Activated CD8-positive, alpha-beta T cell treated with anti-CD3 and anti-CD28 coated beads, Interleukin-2, amount 10 ng/mL, durations not matched to agents 7 days and 5 days (primary cell): ENCODE measurements at regions not wholly inside any gene's neighbourhood (a gene's known extent, or its start where the extent isn't known, plus 50 kb on each side); places are given as distances from the start of the nearest gene placed in this dataset.

Experiments
- ATAC-seq: fragments of 150-1000 bp; cut with Tn5 transposase; one replicate; pipeline ENCODE4 v1.10.0; 2021; ENCODE audit warnings: moderate library complexity
- CTCF ChIA-PET: fragments of 350-600 bp; sonication (Branson Sonifier 250); formaldehyde crosslinking; loops from one replicate; lab custom pipeline; 2021; ENCODE audit warnings: antibody characterized with exemption; lab: Charles Lee
- POLR2A ChIA-PET: fragments of 350-600 bp; sonication (Branson Sonifier 250); formaldehyde crosslinking; loops from one replicate; lab custom pipeline; 2021; ENCODE audit warnings: antibody characterized with exemption; lab: Charles Lee
- DNase-seq: peaks from one replicate; pipeline ENCODE4 v3.0.0-alpha.2; 2020
- H3K27ac Mint-ChIP-seq: one replicate; pipeline ENCODE4 v1.8.0; 2021; ENCODE audit warnings: mild to moderate bottlenecking, mixed read lengths
- H3K27me3 Mint-ChIP-seq: one replicate; pipeline ENCODE4 v1.8.0; 2021; ENCODE audit warnings: low read depth, mixed read lengths
- H3K36me3 Mint-ChIP-seq: one replicate; pipeline ENCODE4 v1.8.0; 2021; ENCODE audit warnings: low read depth, mixed read lengths
- H3K4me1 Mint-ChIP-seq: one replicate; pipeline ENCODE4 v1.8.0; 2021; ENCODE audit warnings: low read depth, mixed read lengths
- H3K4me3 Mint-ChIP-seq: one replicate; pipeline ENCODE4 v1.8.0; 2021; ENCODE audit warnings: mild to moderate bottlenecking, mixed read lengths
- H3K9me3 Mint-ChIP-seq: one replicate; pipeline ENCODE4 v1.8.0; 2022; ENCODE audit warnings: mixed read lengths; ENCODE audit not compliant: insufficient read depth

GRCh38 chr9:91106415-91107081, 255.2 kb downstream of the AUH start:
- H3K4me1 Mint-ChIP-seq: peaks cover 44% of the 10 kb centered on the region
- peaks cover 50% of the 10 kb centered on the region for H3K36me3 Mint-ChIP-seq
- H3K4me3 Mint-ChIP-seq: no peak overlapping the region
- ChIA-PET POLR2A (no interaction called here), CTCF (no interaction called here)
- DNase-seq (no peak), ATAC-seq (no peak)
- H3K27me3 Mint-ChIP-seq: no peaks in the 10 kb centered on the region
- no peak overlapping the region for H3K27ac Mint-ChIP-seq
- H3K9me3 Mint-ChIP-seq: peaks cover 14% of the 10 kb centered on the region

DNA sequence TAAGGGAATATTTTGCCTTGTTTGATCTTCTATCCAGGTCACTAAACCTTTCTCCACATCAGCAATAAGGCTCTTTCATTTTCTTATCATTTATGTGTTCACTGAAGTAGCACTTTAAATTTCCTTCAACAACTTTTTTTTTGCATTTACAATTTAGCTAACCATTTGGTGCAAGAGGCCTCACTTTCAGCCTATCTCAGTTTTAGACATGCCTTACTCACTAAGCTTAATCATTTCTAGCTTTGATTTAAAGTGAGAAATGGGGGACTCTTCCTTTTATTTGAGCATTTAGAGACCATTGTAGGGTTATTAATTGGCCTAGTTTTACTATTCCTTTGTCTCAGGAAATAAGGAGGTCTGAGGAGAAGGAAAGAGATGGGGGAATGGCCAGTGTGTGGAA, 250.5 kb downstream of the AUH start:
- no peaks in the 10 kb centered on the region for H3K27me3 Mint-ChIP-seq
- DNase-seq (no peak), ATAC-seq (no peak)
- peaks cover 11% of the 10 kb centered on the region for H3K9me3 Mint-ChIP-seq
- H3K4me1 Mint-ChIP-seq: peaks cover 40% of the 10 kb centered on the region
- no peak overlapping the region for H3K27ac Mint-ChIP-seq
- H3K36me3 Mint-ChIP-seq: peaks cover 50% of the 10 kb centered on the region
- POLR2A ChIA-PET: interaction anchor here (0.6 to 1.6 kb wide), 2 partner anchors 9 to 291 kb away, joined by 3 read pairs; no protein-coding TSS in a partner anchor
- H3K4me3 Mint-ChIP-seq: no peak overlapping the region
- CTCF ChIA-PET: interaction anchor here (1.4 kb wide), 1 partner anchor 16 kb away, joined by 4 read pairs; no protein-coding TSS in a partner anchor

GRCh38 chr9:91111876-91112275, 249.8 kb downstream of the AUH start:
- no peak overlapping the region for H3K27ac Mint-ChIP-seq
- H3K27me3 Mint-ChIP-seq: no peaks in the 10 kb centered on the region
- CTCF ChIA-PET: interaction anchor here (1.3 to 1.4 kb wide), 2 partner anchors 15 to 22 kb away, joined by 4 read pairs; no protein-coding TSS in a partner anchor
- H3K9me3 Mint-ChIP-seq: peaks cover 11% of the 10 kb centered on the region
- peaks cover 54% of the 10 kb centered on the region for H3K36me3 Mint-ChIP-seq
- H3K4me1 Mint-ChIP-seq: peaks cover 45% of the 10 kb centered on the region
- POLR2A ChIA-PET: interaction anchor here (0.6 to 1.6 kb wide), 3 partner anchors 10 to 290 kb away, joined by 3 read pairs; no protein-coding TSS in a partner anchor
- H3K4me3 Mint-ChIP-seq: no peak overlapping the region
- ATAC-seq (no peak), DNase-seq (no peak)

GRCh38 chr9:91113016-91113415, 248.7 kb downstream of the AUH start:
- Mint-ChIP-seq H3K4me3 (peak overlapping the region; percentile 1), H3K4me1 (peaks cover 47% of the 10 kb centered on the region), H3K9me3 (peaks cover 11% of the 10 kb centered on the region), H3K36me3 (peaks cover 53% of the 10 kb centered on the region), H3K27me3 (no peaks in the 10 kb centered on the region), H3K27ac (peak overlapping the region; percentile 25)
- POLR2A ChIA-PET: interaction anchor here (1.0 to 1.1 kb wide), 2 partner anchors 11 to 27 kb away, joined by 3 read pairs; no protein-coding TSS in a partner anchor
- DNase-seq: no peak
- ATAC-seq: no peak
- CTCF ChIA-PET: no interaction called here

DNA sequence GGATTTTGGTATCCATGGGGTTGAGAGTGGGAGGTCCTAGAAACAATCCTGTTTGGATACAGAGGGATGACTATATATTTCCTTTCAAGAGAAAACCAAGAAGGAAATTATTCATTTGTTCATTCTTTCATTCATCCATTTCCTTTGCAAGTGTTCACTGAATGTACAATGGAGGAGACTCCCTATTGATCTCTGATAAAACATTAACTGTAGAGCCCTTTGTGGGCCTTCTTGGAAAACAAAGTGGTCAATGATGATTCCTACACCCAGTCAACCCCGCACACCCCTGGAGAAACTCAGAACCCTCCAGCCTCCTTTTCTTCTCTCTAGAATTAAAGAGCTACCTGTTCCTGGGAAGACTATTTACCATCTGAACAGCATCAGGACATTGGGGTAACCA, 247.3 kb downstream of the AUH start:
- H3K4me3 Mint-ChIP-seq: no peak overlapping the region
- H3K4me1 Mint-ChIP-seq: peaks cover 49% of the 10 kb centered on the region
- ChIA-PET POLR2A (no interaction called here), CTCF (interaction anchor here (0.9 kb wide), 1 partner anchor 25 kb away, joined by 3 read pairs; no protein-coding TSS in a partner anchor)
- no peak overlapping the region for H3K27ac Mint-ChIP-seq
- peaks cover 7% of the 10 kb centered on the region for H3K9me3 Mint-ChIP-seq
- ATAC-seq: no peak
- peaks cover 52% of the 10 kb centered on the region for H3K36me3 Mint-ChIP-seq
- no peaks in the 10 kb centered on the region for H3K27me3 Mint-ChIP-seq
- DNase-seq: no peak

DNA sequence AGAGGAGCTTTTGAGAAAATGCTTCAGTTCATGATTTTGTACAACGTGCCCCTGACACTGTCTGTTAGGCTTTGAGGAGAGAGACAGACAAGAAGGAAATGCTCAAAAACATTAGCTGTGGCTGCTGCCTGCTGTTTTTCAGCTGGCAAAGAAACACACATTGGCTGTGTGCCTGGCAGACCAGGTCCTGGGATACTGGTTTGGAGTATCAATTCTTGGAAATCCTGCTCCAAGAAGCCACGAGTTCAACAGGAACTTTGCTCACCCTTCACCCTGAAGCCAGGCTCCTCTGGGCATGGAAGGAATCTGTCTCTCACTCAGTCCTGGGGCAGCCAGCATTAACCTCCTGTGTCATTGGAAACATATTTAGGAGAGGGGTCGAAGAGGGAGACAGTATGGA, 245.5 kb downstream of the AUH start:
- no peaks in the 10 kb centered on the region for H3K27me3 Mint-ChIP-seq
- POLR2A ChIA-PET: no interaction called here
- DNase-seq (no peak), ATAC-seq (no peak)
- H3K27ac Mint-ChIP-seq: no peak overlapping the region
- no peaks in the 10 kb centered on the region for H3K9me3 Mint-ChIP-seq
- H3K4me3 Mint-ChIP-seq: no peak overlapping the region
- peaks cover 39% of the 10 kb centered on the region for H3K36me3 Mint-ChIP-seq
- CTCF ChIA-PET: interaction anchor here (1.0 kb wide), 1 partner anchor 309 kb away, joined by 3 read pairs; no protein-coding TSS in a partner anchor
- H3K4me1 Mint-ChIP-seq: peaks cover 46% of the 10 kb centered on the region

GRCh38 chr9:91116711-91117110, 245.0 kb downstream of the AUH start:
- POLR2A ChIA-PET: no interaction called here
- Mint-ChIP-seq H3K36me3 (peaks cover 37% of the 10 kb centered on the region), H3K4me3 (no peak overlapping the region), H3K4me1 (peaks cover 47% of the 10 kb centered on the region), H3K27ac (no peak overlapping the region), H3K27me3 (no peaks in the 10 kb centered on the region), H3K9me3 (no peaks in the 10 kb centered on the region)
- no peak for DNase-seq
- ATAC-seq: no peak
- CTCF ChIA-PET: interaction anchor here (1.0 kb wide), 1 partner anchor 309 kb away, joined by 3 read pairs; no protein-coding TSS in a partner anchor

DNA sequence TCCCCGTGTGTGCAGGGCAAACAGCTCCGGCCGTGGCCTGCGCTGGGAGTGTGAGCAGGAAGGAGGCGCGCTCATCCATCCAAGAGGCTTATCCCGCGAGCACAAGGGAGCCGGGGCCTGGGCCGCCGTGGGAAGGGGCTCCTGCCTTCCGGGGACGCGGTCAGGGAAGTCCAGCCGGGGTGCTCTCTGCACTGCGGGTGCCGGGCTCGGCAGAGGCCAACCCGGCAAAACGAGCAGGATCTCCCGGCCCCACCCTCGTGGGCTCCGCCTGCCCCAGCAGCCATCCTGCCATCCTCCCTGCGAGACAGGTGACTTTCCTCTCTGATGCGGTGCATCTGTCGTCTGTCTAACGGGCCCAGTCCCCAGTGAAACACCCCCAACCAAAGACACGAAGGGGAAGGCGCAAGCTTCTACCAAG, 244.2 kb downstream of the AUH start:
- H3K27me3 Mint-ChIP-seq: no peaks in the 10 kb centered on the region
- ChIA-PET CTCF (no interaction called here), POLR2A (no interaction called here)
- peaks cover 6% of the 10 kb centered on the region for H3K9me3 Mint-ChIP-seq
- no peak overlapping the region for H3K27ac Mint-ChIP-seq
- H3K4me3 Mint-ChIP-seq: no peak overlapping the region
- peaks cover 41% of the 10 kb centered on the region for H3K36me3 Mint-ChIP-seq
- H3K4me1 Mint-ChIP-seq: peaks cover 45% of the 10 kb centered on the region
- DNase-seq (no peak), ATAC-seq (no peak)

DNA sequence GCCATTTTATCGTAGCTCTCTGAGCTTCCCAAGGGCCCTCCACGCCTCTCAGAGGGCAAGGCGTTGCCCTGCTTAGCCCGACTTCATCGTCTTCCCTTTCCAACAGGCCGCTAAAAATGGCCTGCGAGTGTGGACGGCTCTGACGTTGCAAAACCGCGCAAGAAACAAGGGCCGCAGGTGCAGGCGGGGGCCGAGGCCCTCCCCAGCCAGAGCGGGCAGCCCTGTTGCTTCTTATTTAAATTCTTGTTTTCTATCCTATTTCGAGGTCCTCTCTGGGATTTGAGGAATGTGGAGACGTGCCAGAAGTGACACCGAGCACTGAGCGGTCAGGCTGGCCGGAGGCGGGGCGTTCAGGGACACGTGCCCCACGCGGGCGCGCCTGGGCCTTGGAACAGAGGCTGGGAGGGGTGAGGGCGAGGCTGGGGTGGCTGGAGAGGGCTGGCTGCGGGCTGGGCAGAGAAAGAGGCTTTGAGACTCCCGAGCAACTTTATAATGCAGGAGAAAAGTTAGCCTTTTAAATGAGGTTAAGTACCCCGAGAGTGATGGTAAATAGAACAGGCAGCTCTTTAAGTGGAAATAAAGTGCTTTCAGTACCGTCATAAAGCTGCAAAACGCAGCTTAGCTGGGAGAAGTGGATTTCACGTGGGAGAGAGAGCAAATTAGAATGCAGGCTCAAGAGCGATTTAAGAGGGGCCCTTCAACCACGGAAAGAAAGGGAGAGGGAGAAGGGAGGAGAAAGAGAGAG, 243.6 kb downstream of the AUH start:
- no peak overlapping the region for H3K27ac Mint-ChIP-seq
- no peaks in the 10 kb centered on the region for H3K27me3 Mint-ChIP-seq
- H3K4me3 Mint-ChIP-seq: no peak overlapping the region
- ATAC-seq: no peak
- H3K9me3 Mint-ChIP-seq: peaks cover 11% of the 10 kb centered on the region
- no peak for DNase-seq
- POLR2A ChIA-PET: no interaction called here
- CTCF ChIA-PET: no interaction called here
- H3K4me1 Mint-ChIP-seq: peaks cover 43% of the 10 kb centered on the region
- H3K36me3 Mint-ChIP-seq: peaks cover 41% of the 10 kb centered on the region

GRCh38 chr9:91118704-91119025, 243.1 kb downstream of the AUH start:
- ATAC-seq (no peak), DNase-seq (no peak)
- Mint-ChIP-seq H3K36me3 (peaks cover 44% of the 10 kb centered on the region), H3K27ac (no peak overlapping the region), H3K4me1 (peaks cover 38% of the 10 kb centered on the region), H3K27me3 (no peaks in the 10 kb centered on the region), H3K4me3 (no peak overlapping the region), H3K9me3 (peaks cover 15% of the 10 kb centered on the region)
- ChIA-PET POLR2A (no interaction called here), CTCF (interaction anchor here (1.1 kb wide), 1 partner anchor 37 kb away, joined by 3 read pairs; no protein-coding TSS in a partner anchor)

DNA sequence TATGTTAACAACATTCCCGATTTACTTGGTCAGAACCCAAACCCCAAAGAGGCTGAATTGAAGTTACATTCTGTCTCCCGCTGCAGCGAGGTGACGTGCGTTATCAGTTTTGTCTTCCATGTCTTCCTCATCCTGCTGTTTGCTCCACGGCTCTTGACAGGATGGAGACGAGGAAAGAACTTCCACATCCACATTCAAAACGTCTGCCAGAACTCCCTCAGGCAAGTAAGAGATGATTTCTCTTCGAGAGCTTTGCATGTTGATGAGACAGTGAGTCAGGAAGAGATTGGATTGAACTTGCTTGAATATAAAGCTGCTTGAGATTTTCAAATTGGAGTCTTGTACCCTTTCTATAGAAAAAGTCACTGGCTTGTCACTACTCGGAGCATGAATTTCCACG, 242.6 kb downstream of the AUH start:
- no peaks in the 10 kb centered on the region for H3K27me3 Mint-ChIP-seq
- no peak overlapping the region for H3K27ac Mint-ChIP-seq
- no peak for DNase-seq
- H3K9me3 Mint-ChIP-seq: peaks cover 18% of the 10 kb centered on the region
- peaks cover 47% of the 10 kb centered on the region for H3K36me3 Mint-ChIP-seq
- CTCF ChIA-PET: interaction anchor here (1.1 kb wide), 1 partner anchor 36 kb away, joined by 3 read pairs; no protein-coding TSS in a partner anchor
- ATAC-seq: no peak
- POLR2A ChIA-PET: no interaction called here
- H3K4me3 Mint-ChIP-seq: no peak overlapping the region
- peaks cover 35% of the 10 kb centered on the region for H3K4me1 Mint-ChIP-seq

- peaks cover 52% of the 10 kb centered on the region for H3K36me3 Mint-ChIP-seq
- CTCF ChIA-PET: interaction anchor here (1.1 to 1.5 kb wide), 3 partner anchors 10 to 36 kb away, joined by 3 to 10 read pairs (median 4); no protein-coding TSS in a partner anchor
These were observed 242.0 kb downstream of the AUH start for GRCh38 chr9:91119679-91120078.

More at GRCh38 chr9:91119679-91120078, 242.0 kb downstream of the AUH start:
- ATAC-seq (no peak), DNase-seq (no peak)
- H3K27ac Mint-ChIP-seq: no peak overlapping the region
- H3K4me3 Mint-ChIP-seq: no peak overlapping the region
- peaks cover 31% of the 10 kb centered on the region for H3K4me1 Mint-ChIP-seq
- peaks cover 24% of the 10 kb centered on the region for H3K9me3 Mint-ChIP-seq
- POLR2A ChIA-PET: no interaction called here
- H3K27me3 Mint-ChIP-seq: no peaks in the 10 kb centered on the region
